ENCODE measurements at regions not wholly inside any gene's neighbourhood (a gene's known extent, or its start where the extent isn't known, plus 50 kb on each side); places are given as distances from the start of the nearest gene placed in this dataset.

- FAIRE-seq (no peak), DNase-seq (no peak), ATAC-seq (no peak)
- no peak overlapping the region for H3K4me3 ChIP-seq
- no peak for TF ChIP-seq CTCF (IDR thresholded peaks at IDR 0.05)
- intact Hi-C loops (cut with DNase I), result no loop called here
- no peaks in the 10 kb centered on the region for H3K4me1 ChIP-seq
- no peaks in the 10 kb centered on the region for H3K27me3 ChIP-seq
- no peaks in the 10 kb centered on the region for H3K9me3 ChIP-seq
- no peak overlapping the region for H3K27ac ChIP-seq
- WGBS, 2 donors, result 84 to 85% methylated on average over 13 of the region's 13 CpGs
- H3K36me3 ChIP-seq, result no peaks in the 10 kb centered on the region
Observed at GRCh38 chr2:234631646-234632514, 135.0 kb upstream of the ARL4C start.

DNA sequence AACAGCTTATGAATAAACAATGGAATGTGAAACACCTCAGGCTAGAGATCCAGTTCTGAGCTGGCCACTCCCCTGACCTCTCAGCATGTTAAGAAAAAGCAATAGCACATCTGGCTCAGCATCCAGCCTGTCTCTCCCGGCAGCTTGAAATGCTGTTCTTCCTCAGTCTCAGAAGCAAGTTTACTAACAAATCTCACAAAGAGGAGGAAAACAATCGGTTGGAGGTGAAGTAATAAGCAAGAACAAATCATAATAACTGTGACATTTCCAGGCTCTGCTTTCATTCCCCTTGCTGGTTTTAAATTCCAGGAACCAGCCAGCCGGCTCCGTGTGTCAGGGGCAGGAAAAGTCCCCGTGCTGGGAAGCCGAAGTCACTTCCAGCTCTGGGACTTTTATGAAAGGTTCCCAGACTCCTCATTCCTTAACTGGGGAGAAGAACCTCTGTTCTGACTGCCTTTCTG lies 133.9 kb upstream of the ARL4C start:
- H3K27me3 ChIP-seq, result no peaks in the 10 kb centered on the region
- no peak for TF ChIP-seq CTCF (IDR thresholded peaks at IDR 0.05)
- H3K36me3 ChIP-seq, result no peaks in the 10 kb centered on the region
- intact Hi-C loops (cut with DNase I), result no loop called here
- 52 to 62% methylated on average over 6 of the region's 6 CpGs for WGBS, 2 donors
- ATAC-seq, result no peak
- no peaks in the 10 kb centered on the region for H3K9me3 ChIP-seq
- FAIRE-seq, result no peak
- no peak overlapping the region for H3K4me3 ChIP-seq
- DNase-seq, result no peak
- H3K27ac ChIP-seq, result no peak overlapping the region
- no peaks in the 10 kb centered on the region for H3K4me1 ChIP-seq

DNA sequence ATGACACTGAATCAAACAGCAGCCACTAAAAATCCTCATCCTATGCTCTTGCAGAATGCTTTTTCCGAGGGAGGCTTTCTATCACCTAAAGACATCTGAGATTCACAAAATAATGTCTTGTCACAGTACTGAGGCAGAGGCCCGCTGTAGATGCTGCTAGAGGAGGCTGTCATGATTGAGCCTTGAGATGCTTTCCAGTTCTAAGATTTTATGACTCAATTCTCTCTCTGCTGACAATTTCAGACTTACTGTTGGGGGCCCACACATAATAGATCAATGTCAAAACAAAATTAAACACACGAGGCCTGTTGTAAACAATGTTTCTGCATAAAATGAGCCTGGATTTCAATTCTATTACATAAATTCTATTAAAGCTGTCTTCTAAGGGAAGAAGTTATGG lies 132.7 kb upstream of the ARL4C start:
- intact Hi-C loops (cut with DNase I), result no loop called here
- Histone ChIP-seq H3K27me3 (no peaks in the 10 kb centered on the region), H3K27ac (no peak overlapping the region), H3K36me3 (no peaks in the 10 kb centered on the region), H3K4me3 (no peak overlapping the region), H3K4me1 (no peaks in the 10 kb centered on the region), H3K9me3 (no peaks in the 10 kb centered on the region)
- ATAC-seq (no peak), DNase-seq (no peak), FAIRE-seq (no peak)
- TF ChIP-seq CTCF (IDR thresholded peaks at IDR 0.05), result no peak
- 89 to 90% methylated on average over 3 of the region's 3 CpGs for WGBS, 2 donors

GRCh38 chr2:234628953-234629352 lies 132.1 kb upstream of the ARL4C start:
- intact Hi-C loops (cut with DNase I), result no loop called here

More at GRCh38 chr2:234628953-234629352, 132.1 kb upstream of the ARL4C start:
- WGBS, 2 donors, result 75 to 87% methylated on average over 5 of the region's 5 CpGs
- FAIRE-seq, result no peak
- Histone ChIP-seq H3K27ac (no peak overlapping the region), H3K36me3 (no peaks in the 10 kb centered on the region), H3K4me1 (no peaks in the 10 kb centered on the region), H3K27me3 (no peaks in the 10 kb centered on the region), H3K9me3 (no peaks in the 10 kb centered on the region), H3K4me3 (no peak overlapping the region)
- DNase-seq, result no peak
- no peak for ATAC-seq
- TF ChIP-seq CTCF (IDR thresholded peaks at IDR 0.05), result no peak

Data from pancreas (tissue), 10 donors.